ENCODE measurements at regions not wholly inside any gene's neighbourhood (a gene's known extent, or its start where the extent isn't known, plus 50 kb on each side); places are given as distances from the start of the nearest gene placed in this dataset.

GRCh38 chr2:52178845-52179244 lies 1146.9 kb upstream of the NRXN1 start:
- H3K9me3 ChIP-seq (ENCODE audit: low read length) = no peaks in the 10 kb centered on the region
- peaks cover 0 to 27% (median 7%) of the 10 kb centered on the region in 5 donors for H3K9me3 Mint-ChIP-seq
- no peaks in the 10 kb centered on the region for H3K36me3 ChIP-seq (ENCODE audit: insufficient read depth, low read length)
- CTCF ChIA-PET = no interaction called here
- H3K27ac Mint-ChIP-seq = no peak overlapping the region
- H3K4me1 ChIP-seq (ENCODE audit: insufficient read depth, low read length) = no peaks in the 10 kb centered on the region
- H3K36me3 Mint-ChIP-seq = no peaks in the 10 kb centered on the region
- no peak overlapping the region for H3K27ac ChIP-seq (ENCODE audit: low read depth, low read length)
- H3K4me3 Mint-ChIP-seq = no peak overlapping the region
- no peaks in the 10 kb centered on the region for H3K27me3 ChIP-seq (ENCODE audit: insufficient read depth, low read length, poor library complexity, severe bottlenecking)
- DNase-seq = no peak
- H3K27me3 Mint-ChIP-seq = no peaks in the 10 kb centered on the region
- POLR2A ChIA-PET = no interaction called here
- H3K4me1 Mint-ChIP-seq = no peaks in the 10 kb centered on the region
- no peak overlapping the region for H3K4me3 ChIP-seq (ENCODE audit: low read length)

- H3K27ac Mint-ChIP-seq = no peak overlapping the region
- no peaks in the 10 kb centered on the region for H3K27me3 ChIP-seq (ENCODE audit: insufficient read depth, low read length, poor library complexity, severe bottlenecking)
- H3K27me3 Mint-ChIP-seq = no peaks in the 10 kb centered on the region
- H3K4me3 Mint-ChIP-seq = no peak overlapping the region
- H3K9me3 Mint-ChIP-seq = peaks cover 0 to 28% (median 2%) of the 10 kb centered on the region in 5 donors
- no peaks in the 10 kb centered on the region for H3K36me3 Mint-ChIP-seq
- no peaks in the 10 kb centered on the region for H3K36me3 ChIP-seq (ENCODE audit: insufficient read depth, low read length)
- H3K4me1 Mint-ChIP-seq = no peaks in the 10 kb centered on the region
- CTCF ChIA-PET = no interaction called here
- no peak for DNase-seq
- POLR2A ChIA-PET = no interaction called here
- no peak overlapping the region for H3K4me3 ChIP-seq (ENCODE audit: low read length)
- H3K9me3 ChIP-seq (ENCODE audit: low read length) = no peaks in the 10 kb centered on the region
- H3K4me1 ChIP-seq (ENCODE audit: insufficient read depth, low read length) = no peaks in the 10 kb centered on the region
- no peak overlapping the region for H3K27ac ChIP-seq (ENCODE audit: low read depth, low read length)
Measured at GRCh38 chr2:52145005-52145404, 1113.1 kb upstream of the NRXN1 start.

- Mint-ChIP-seq H3K27me3 (no peaks in the 10 kb centered on the region), H3K4me3 (no peak overlapping the region), H3K9me3 (peaks cover 0 to 26% (median 5%) of the 10 kb centered on the region in 5 donors), H3K36me3 (no peaks in the 10 kb centered on the region), H3K27ac (no peak overlapping the region), H3K4me1 (no peaks in the 10 kb centered on the region)
- Histone ChIP-seq H3K27me3 (ENCODE audit: insufficient read depth, low read length, poor library complexity, severe bottlenecking) (no peaks in the 10 kb centered on the region), H3K9me3 (ENCODE audit: low read length) (no peaks in the 10 kb centered on the region), H3K36me3 (ENCODE audit: insufficient read depth, low read length) (no peaks in the 10 kb centered on the region), H3K4me3 (ENCODE audit: low read length) (no peak overlapping the region), H3K4me1 (ENCODE audit: insufficient read depth, low read length) (no peaks in the 10 kb centered on the region), H3K27ac (ENCODE audit: low read depth, low read length) (no peak overlapping the region)
- ChIA-PET CTCF (no interaction called here), POLR2A (no interaction called here)
- no peak for DNase-seq
Measured at GRCh38 chr2:52144590-52144989, 1112.7 kb upstream of the NRXN1 start.

- H3K4me1 ChIP-seq (ENCODE audit: insufficient read depth, low read length) = no peaks in the 10 kb centered on the region
- H3K9me3 Mint-ChIP-seq = peaks cover 0 to 22% (median 4%) of the 10 kb centered on the region in 5 donors
- H3K9me3 ChIP-seq (ENCODE audit: low read length) = no peaks in the 10 kb centered on the region
- H3K27me3 ChIP-seq (ENCODE audit: insufficient read depth, low read length, poor library complexity, severe bottlenecking) = no peaks in the 10 kb centered on the region
- no peaks in the 10 kb centered on the region for H3K4me1 Mint-ChIP-seq
- ChIA-PET CTCF (no interaction called here), POLR2A (no interaction called here)
- no peaks in the 10 kb centered on the region for H3K36me3 ChIP-seq (ENCODE audit: insufficient read depth, low read length)
- H3K36me3 Mint-ChIP-seq = no peaks in the 10 kb centered on the region
- no peak overlapping the region for H3K4me3 Mint-ChIP-seq
- DNase-seq = no peak
- H3K4me3 ChIP-seq (ENCODE audit: low read length) = no peak overlapping the region
- H3K27ac Mint-ChIP-seq = no peak overlapping the region
- H3K27ac ChIP-seq (ENCODE audit: low read depth, low read length) = no peak overlapping the region
- H3K27me3 Mint-ChIP-seq = no peaks in the 10 kb centered on the region
Measured at GRCh38 chr2:52141076-52141475, 1109.1 kb upstream of the NRXN1 start.

GRCh38 chr2:52139241-52139640 lies 1107.3 kb upstream of the NRXN1 start:
- Histone ChIP-seq H3K9me3 (ENCODE audit: low read length) (no peaks in the 10 kb centered on the region), H3K4me3 (ENCODE audit: low read length) (no peak overlapping the region), H3K27ac (ENCODE audit: low read depth, low read length) (no peak overlapping the region), H3K27me3 (ENCODE audit: insufficient read depth, low read length, poor library complexity, severe bottlenecking) (no peaks in the 10 kb centered on the region), H3K4me1 (ENCODE audit: insufficient read depth, low read length) (no peaks in the 10 kb centered on the region), H3K36me3 (ENCODE audit: insufficient read depth, low read length) (no peaks in the 10 kb centered on the region)
- Mint-ChIP-seq H3K27ac (no peak overlapping the region), H3K27me3 (no peaks in the 10 kb centered on the region), H3K36me3 (no peaks in the 10 kb centered on the region), H3K4me1 (no peaks in the 10 kb centered on the region), H3K4me3 (no peak overlapping the region), H3K9me3 (peaks cover 0 to 20% (median 6%) of the 10 kb centered on the region in 5 donors)
- no peak for DNase-seq
- ChIA-PET CTCF (no interaction called here), POLR2A (no interaction called here)

- Mint-ChIP-seq H3K36me3 (no peaks in the 10 kb centered on the region), H3K4me3 (no peak overlapping the region)
Measured at GRCh38 chr2:52135235-52135634, 1103.3 kb upstream of the NRXN1 start.

GRCh38 chr2:52128081-52128480 lies 1096.1 kb upstream of the NRXN1 start:
- no peak for DNase-seq
- H3K27me3 ChIP-seq (ENCODE audit: insufficient read depth, low read length, poor library complexity, severe bottlenecking) = no peaks in the 10 kb centered on the region
- Mint-ChIP-seq H3K4me1 (no peaks in the 10 kb centered on the region), H3K27me3 (peaks cover 0 to 1% of the 10 kb centered on the region in 2 donors), H3K27ac (no peak overlapping the region), H3K9me3 (peaks cover 7 to 25% (median 9%) of the 10 kb centered on the region in 5 donors), H3K36me3 (no peaks in the 10 kb centered on the region), H3K4me3 (no peak overlapping the region)
- H3K36me3 ChIP-seq (ENCODE audit: insufficient read depth, low read length) = no peaks in the 10 kb centered on the region
- no peaks in the 10 kb centered on the region for H3K9me3 ChIP-seq (ENCODE audit: low read length)
- ChIA-PET POLR2A (no interaction called here), CTCF (no interaction called here)
- no peak overlapping the region for H3K27ac ChIP-seq (ENCODE audit: low read depth, low read length)
- no peaks in the 10 kb centered on the region for H3K4me1 ChIP-seq (ENCODE audit: insufficient read depth, low read length)
- H3K4me3 ChIP-seq (ENCODE audit: low read length) = no peak overlapping the region

More at GRCh38 chr2:52135235-52135634, 1103.3 kb upstream of the NRXN1 start:
- no peaks in the 10 kb centered on the region for H3K4me1 ChIP-seq (ENCODE audit: insufficient read depth, low read length)
- peaks cover 0 to 21% (median 9%) of the 10 kb centered on the region in 5 donors for H3K9me3 Mint-ChIP-seq
- H3K4me1 Mint-ChIP-seq = no peaks in the 10 kb centered on the region
- H3K27me3 Mint-ChIP-seq = no peaks in the 10 kb centered on the region
- H3K27me3 ChIP-seq (ENCODE audit: insufficient read depth, low read length, poor library complexity, severe bottlenecking) = no peaks in the 10 kb centered on the region
- H3K27ac Mint-ChIP-seq = no peak overlapping the region
- no peak overlapping the region for H3K27ac ChIP-seq (ENCODE audit: low read depth, low read length)
- H3K9me3 ChIP-seq (ENCODE audit: low read length) = no peaks in the 10 kb centered on the region
- H3K36me3 ChIP-seq (ENCODE audit: insufficient read depth, low read length) = no peaks in the 10 kb centered on the region
- ChIA-PET CTCF (no interaction called here), POLR2A (no interaction called here)
- no peak for DNase-seq
- H3K4me3 ChIP-seq (ENCODE audit: low read length) = no peak overlapping the region

GRCh38 chr2:52127527-52127926 lies 1095.6 kb upstream of the NRXN1 start:
- Histone ChIP-seq H3K4me3 (ENCODE audit: low read length) (no peak overlapping the region), H3K9me3 (ENCODE audit: low read length) (no peaks in the 10 kb centered on the region), H3K36me3 (ENCODE audit: insufficient read depth, low read length) (no peaks in the 10 kb centered on the region), H3K27me3 (ENCODE audit: insufficient read depth, low read length, poor library complexity, severe bottlenecking) (no peaks in the 10 kb centered on the region), H3K27ac (ENCODE audit: low read depth, low read length) (no peak overlapping the region), H3K4me1 (ENCODE audit: insufficient read depth, low read length) (no peaks in the 10 kb centered on the region)
- POLR2A ChIA-PET = no interaction called here
- Mint-ChIP-seq H3K27ac (no peak overlapping the region), H3K9me3 (peaks cover 7 to 25% (median 9%) of the 10 kb centered on the region in 5 donors), H3K27me3 (peaks cover 0 to 1% of the 10 kb centered on the region in 2 donors), H3K36me3 (no peaks in the 10 kb centered on the region), H3K4me3 (no peak overlapping the region), H3K4me1 (no peaks in the 10 kb centered on the region)
- DNase-seq = no peak
- CTCF ChIA-PET = no interaction called here

- Histone ChIP-seq H3K27ac (ENCODE audit: low read depth, low read length) (no peak overlapping the region), H3K4me1 (ENCODE audit: insufficient read depth, low read length) (no peaks in the 10 kb centered on the region), H3K9me3 (ENCODE audit: low read length) (no peaks in the 10 kb centered on the region), H3K27me3 (ENCODE audit: insufficient read depth, low read length, poor library complexity, severe bottlenecking) (no peaks in the 10 kb centered on the region), H3K4me3 (ENCODE audit: low read length) (no peak overlapping the region), H3K36me3 (ENCODE audit: insufficient read depth, low read length) (no peaks in the 10 kb centered on the region)
- ChIA-PET CTCF (no interaction called here), POLR2A (no interaction called here)
- Mint-ChIP-seq H3K27me3 (no peaks in the 10 kb centered on the region), H3K4me1 (no peaks in the 10 kb centered on the region), H3K36me3 (no peaks in the 10 kb centered on the region), H3K9me3 (peaks cover 0 to 30% (median 8%) of the 10 kb centered on the region in 5 donors), H3K4me3 (no peak overlapping the region), H3K27ac (no peak overlapping the region)
- no peak for DNase-seq
Measured at GRCh38 chr2:52117299-52117698, 1085.4 kb upstream of the NRXN1 start.

Measured in CD8-positive, alpha-beta memory T cell (primary cell).